GM18873 (cell line): ENCODE measurements at regions not wholly inside any gene's neighbourhood (a gene's known extent, or its start where the extent isn't known, plus 50 kb on each side); places are given as distances from the start of the nearest gene placed in this dataset.

Experiments used
- ATAC-seq: cut with Tn5 transposase; IDR thresholded peaks from one replicate; pipeline ENCODE4 v1.9.1; 2021; ENCODE audit warnings: mild to moderate bottlenecking, moderate library complexity, moderate number of reproducible peaks; ENCODE audit not compliant: unreplicated experiment, low FRiP score

DNA sequence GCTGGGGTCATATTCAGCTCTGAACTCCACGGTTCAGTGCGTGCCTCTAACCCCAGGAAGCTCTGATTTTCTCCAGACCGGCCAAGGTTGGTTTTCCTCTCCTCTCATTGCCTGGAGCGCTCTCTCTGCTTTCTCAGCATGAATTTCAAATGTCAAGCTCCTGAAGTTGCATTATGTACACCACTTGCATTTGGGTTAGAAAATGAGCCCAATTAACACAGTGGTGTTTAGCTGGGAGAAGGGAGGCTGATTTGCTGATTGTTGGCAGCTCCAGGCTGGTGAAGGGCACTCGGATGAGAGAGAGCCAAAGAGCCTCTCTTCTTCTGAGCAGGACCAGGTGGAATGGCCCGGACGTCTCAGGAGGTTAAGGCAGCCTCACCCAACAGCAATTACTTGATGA lies 570.9 kb downstream of the VRK1 start:
- no peak for ATAC-seq

DNA sequence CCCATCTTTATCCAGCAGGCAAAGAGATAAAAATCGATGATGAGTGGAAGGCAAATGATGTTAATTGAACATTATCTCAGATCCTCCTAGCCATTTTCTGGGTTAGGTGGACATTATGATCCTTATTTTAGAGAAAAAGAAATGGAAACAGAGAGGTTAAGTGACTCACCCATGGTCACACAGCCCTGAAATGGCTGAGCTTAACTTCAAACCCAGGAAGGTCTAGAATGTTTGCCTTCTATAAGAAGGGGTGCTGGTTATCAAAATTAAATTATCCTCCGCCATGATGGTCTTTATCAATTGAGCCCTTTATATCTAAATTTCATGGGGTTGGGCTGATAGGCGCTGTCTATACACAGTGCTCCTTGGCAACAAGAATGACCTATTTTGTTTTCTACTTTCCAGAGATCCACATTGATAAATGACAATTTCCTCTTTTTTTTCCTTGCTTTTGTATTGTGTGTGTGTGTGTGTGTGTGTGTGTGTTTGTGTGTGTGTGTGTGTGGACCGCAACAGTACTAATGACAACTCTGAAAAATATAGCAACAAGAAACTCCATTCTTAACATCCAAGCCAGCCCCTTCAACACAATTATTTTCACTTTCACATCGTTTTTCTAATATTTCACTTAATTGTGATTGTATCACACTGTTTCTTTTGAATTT lies 571.9 kb downstream of the VRK1 start:
- no peak for ATAC-seq

DNA sequence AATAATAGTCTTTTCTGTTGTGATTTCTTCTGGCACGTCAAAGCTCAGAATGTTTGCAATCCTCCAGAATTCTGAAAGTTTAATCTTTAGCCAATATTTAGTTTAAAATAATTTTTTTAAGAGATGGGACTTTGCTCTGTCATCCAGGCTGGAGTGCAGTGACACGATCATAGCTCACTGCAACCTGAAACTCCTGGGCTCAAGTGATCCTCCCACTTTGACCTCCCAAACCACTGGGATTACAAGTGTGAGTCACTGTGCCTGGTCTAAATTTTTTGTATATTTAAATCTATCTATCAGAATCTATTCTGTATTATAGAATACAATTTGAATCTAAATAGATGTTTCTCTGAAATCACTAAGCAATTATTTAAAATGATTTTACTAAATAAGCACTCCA lies 572.7 kb downstream of the VRK1 start:
- ATAC-seq: no peak

DNA sequence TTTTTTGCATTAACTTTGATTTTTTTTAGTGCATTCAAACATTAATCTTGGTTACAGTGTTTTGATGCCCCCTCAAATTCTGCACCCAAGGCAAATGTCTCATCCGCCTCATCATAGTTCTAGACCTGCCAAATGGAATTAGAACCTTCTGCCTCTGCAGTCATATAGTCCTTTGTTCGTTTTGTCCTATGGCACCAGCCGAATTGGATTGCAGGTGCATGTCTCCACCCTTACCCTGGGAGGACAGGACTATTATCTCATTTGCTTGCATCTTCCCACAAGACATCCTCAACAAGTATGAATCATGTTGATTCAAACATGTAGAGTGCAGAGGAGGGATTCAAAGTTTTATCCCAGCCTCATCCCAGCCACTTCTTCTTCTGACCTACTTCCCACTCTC lies 579.1 kb downstream of the VRK1 start:
- no peak for ATAC-seq

DNA sequence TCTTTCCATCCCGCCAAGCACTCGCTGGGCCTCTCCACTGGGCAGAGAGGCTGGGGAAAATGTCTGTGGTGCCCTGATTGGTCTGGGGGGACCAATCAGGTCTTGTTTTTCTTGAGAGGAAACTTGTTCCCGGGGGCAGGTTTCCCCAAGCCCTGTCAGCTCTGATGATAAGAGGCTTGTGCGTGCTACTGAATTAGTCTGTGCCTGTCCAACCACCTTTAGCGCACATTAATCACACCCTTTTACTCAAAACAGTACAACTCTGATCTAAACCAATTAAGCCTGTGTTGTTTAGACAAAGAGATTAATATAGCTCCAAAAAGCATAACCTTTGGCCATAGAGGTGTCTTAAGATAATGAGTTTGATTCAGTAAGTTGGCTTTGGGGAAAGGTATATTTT lies 580.4 kb downstream of the VRK1 start:
- ATAC-seq: no peak

DNA sequence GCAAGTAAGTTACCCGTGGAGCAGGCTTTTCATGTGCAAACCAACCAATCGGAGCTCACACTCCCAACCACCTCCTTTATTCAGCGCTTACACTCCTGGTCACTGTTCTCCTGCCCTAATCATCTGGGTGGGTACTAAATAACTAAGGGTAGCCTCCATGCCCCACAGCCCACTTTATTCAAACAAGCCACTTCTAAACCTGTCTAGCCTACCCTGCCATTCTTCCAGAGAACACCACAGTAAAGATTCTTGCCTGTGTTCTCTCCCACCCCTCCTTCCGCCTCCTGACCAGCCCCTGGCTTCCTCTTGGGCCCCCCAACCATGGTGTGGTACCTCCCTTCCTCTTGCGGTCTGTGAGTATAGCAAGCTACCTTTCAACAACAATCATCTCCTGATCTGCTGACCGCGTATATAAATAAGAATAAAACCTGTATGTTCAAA lies 581.9 kb downstream of the VRK1 start:
- no peak for ATAC-seq

DNA sequence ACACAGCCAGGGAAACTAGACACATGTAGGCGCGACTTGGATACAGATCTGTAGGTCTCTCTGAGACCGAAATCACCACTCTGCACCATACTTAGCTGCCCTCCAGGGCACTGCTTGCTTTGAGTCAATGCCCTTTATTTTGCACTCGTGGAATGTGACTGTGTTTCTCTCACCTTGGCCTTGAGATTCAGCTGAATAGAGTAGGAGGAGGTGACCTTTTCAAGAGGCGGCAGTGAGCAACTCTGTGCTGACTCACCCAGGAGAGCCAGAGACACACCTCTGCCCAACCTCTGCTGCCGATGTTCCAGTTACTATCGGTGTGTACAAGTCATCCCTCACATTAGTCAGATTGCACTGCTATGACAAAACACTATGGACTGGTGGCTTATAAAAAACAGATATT lies 583.4 kb downstream of the VRK1 start:
- no peak for ATAC-seq

DNA sequence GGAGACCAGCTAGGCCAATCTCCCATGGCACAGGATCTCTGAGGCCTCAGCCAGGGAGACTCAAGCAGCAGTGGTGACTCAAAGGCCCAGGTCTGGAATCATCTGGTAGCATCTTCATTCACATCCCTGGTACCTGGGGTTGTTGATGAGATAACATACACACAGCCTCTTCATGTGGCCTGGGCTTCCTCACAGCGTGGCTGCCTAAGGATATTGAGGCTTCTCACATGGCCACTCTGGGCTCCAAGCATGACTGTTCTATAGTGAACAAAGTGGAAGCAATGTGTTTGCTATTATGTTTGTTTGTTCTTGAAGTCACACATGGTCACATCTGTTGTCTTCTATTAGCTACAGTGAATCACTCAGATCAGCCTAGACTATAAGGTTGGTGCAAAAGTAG lies 584.1 kb downstream of the VRK1 start:
- no peak for ATAC-seq

DNA sequence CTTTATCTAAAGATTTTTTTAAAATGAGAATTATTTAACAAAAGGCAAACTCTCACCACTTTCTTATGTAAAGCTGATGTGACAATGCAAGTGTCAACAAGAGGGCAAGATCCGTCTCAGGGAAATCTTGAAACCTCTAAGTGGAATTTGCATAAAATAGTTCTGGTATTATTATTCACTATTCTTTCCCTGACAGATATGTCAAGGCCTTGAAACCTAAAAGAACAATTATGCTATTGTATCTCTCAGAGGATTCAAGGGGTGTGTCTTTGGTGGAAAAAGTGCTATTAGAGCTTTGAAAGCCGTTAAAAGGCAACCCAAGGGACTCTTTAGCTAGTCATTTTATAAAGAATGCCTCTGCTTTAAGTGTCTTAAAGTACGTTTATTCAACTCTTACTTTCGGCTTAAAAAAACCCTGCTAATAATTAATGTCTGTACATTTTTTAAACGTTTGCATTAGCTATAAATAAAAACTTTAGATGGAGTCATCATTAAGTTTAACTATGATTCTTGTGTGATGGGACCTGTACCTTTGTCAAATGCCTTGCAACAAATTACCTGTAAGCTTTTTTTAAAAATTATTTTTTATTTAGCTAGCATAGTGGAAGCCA lies 585.5 kb downstream of the VRK1 start:
- no peak for ATAC-seq

DNA sequence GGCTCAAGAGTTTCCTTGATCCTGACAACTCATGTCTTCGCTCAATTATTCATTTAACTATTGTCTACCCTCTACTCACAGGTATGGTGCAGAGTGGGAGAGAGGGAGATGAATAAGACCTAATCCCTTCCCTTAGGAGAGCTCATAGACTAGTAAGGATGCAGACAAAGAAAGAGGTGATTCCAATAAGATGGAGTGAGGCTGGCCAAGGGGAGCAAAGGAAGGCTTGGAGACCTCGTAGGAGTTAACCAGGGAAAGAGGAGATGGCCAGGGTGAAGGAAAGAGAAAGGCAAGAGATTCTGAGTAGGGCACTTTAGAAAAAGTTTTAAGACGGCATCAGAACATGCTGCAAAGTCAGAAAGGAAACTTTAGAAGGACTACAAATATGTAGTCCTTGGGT lies 588.5 kb downstream of the VRK1 start:
- ATAC-seq: no peak

DNA sequence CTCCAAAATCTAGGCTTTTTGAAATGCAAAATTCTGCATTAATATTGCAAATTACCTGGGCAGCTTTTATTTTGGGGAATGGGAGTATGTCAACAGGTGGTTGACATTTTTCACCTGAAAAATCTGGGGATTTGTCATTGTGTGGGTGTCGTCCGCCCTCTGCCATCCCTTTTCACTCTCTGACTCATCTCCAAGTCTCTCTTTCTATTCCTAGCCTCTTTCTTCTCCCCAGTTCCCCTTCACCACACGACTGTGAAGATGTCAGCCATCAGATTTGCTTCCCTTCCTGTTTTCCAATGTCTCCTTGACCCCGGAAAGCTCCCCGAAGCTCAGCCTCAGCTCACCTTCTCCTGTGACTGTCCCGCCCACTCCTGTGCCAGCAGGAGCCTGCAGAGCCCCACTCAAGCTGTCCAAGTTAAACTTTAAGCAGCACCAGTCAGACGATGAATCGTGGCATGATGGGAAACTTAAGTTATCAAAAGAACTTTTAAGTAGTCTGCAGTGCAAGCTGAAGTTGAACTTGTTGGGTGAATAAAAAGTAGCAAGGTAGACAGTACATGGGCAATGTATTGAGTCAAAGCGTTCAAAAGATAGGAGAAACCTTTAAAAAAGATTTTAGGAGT lies 590.2 kb downstream of the VRK1 start:
- no peak for ATAC-seq

DNA sequence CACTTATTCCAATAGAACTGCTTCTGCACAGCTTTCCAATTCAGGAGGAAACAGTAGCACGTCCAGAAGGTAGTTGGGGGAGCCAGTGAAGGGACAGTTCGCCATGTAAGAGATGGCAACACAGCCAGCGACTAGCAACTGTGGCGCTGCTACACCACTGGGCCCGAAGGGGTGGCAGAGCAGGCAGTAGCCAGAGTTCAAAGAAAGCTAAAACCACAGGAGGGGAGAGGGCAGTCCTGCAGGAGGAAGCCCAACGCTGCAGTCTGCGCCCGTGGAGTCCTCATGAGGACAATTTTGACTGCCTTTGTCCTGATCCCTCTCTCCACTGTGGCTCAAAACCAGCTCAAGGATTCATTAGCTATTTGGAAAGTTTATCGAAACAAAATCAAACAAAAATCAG lies 591.2 kb downstream of the VRK1 start:
- no peak for ATAC-seq

DNA sequence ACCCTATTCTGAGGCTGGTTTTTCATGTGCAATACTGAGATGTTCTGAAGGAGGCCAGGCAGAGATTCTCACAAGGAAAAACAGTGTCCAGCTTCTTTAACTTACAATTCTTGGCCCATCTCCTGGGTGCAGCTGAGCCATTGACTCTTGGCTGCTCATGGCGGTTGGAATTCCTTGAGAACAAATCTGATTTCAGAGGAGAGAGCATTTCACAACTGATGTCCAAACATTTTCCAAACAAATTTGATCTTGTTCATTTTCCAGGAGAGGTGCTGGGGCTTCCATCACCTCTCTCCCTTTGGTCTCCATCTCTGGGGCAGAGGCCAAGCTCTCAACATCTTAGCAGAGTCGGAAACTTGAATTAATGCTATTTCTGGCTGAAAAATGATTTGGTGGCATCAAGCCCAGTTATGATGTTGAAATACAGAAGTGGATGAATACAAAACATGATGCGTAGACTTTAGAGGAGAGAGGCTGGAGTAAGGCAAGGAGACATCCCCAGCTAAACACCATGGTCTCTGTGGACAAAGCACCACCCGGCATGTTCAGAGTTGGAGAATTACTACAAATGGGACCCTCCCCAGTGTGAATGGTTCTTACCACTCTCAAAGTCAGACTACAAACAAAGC lies 593.0 kb downstream of the VRK1 start:
- no peak for ATAC-seq

DNA sequence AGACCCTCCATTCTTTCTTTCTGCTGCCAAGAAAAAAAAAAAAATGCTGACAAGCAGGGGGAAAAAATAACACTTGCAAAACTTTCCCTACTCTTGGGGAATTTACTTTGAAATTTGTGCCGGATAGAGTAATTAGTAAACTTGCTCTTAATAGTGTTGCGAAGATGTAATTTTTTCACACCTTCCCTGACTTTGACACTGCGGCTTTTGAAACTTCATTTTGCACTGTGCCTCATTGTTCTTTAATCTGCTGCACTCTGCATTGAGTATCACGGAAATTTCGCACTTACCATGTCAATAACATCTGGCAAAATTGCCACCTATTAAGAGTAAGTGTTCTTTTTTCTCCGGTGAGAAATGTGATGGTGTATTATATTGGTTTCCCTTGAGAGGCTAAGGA lies 596.1 kb downstream of the VRK1 start:
- ATAC-seq: no peak

DNA sequence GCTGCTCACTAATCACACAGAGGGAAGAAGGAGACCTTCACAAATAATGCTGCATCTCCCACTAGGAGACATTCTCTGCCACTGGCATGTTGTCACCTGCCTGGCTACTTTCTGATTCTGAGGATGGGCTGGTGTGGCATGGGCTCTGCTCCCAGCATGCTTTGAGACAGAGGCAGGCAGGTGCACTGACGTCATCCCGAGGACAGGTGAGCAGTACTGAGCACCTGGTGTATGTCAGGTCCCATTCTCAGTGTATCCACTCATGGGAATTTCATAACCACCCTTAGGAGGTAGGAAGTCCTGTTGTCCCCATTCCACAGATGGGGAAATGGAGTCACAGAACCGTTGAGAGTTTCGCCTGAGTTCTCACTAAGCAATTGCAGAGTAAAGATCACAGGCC lies 597.9 kb downstream of the VRK1 start:
- ATAC-seq: no peak

DNA sequence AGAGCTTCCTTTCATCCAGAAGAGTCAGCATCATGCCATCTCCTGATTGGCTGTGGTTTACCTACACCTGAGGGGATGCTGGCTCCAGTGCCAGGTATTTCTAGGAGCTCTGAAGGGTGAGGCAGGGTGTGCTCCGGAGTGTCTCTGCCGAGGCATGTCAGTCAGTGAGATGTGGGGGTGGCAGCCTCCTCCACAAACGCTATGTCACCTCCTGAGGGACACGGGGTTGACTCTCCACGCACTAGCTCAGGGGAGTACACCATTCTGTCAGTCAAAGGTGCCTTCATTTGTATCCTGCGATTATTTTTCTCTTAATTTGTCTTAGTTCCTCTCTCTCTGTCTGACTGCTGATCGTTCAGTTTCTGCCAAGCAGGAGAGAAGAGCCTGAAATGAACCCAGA lies 604.5 kb downstream of the VRK1 start:
- ATAC-seq: no peak

DNA sequence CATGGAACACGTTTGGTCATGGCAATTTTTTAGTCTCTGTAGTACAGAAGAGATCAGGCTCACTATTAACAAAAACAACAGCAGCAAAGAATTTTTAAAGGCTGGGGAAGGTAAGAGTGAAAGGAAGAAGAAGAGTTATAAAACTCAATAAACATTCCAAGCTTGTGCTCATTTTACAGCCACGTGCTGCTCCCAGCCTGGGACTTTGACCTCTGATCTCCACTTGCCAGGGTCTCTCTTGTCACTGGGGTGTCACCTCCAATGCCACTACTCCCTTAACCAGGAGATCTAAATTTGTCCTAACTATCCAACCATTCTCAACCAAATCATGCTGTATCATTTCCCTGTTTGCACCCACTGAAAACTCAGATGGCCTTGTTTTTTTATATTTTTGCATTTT lies 605.1 kb downstream of the VRK1 start:
- no peak for ATAC-seq

DNA sequence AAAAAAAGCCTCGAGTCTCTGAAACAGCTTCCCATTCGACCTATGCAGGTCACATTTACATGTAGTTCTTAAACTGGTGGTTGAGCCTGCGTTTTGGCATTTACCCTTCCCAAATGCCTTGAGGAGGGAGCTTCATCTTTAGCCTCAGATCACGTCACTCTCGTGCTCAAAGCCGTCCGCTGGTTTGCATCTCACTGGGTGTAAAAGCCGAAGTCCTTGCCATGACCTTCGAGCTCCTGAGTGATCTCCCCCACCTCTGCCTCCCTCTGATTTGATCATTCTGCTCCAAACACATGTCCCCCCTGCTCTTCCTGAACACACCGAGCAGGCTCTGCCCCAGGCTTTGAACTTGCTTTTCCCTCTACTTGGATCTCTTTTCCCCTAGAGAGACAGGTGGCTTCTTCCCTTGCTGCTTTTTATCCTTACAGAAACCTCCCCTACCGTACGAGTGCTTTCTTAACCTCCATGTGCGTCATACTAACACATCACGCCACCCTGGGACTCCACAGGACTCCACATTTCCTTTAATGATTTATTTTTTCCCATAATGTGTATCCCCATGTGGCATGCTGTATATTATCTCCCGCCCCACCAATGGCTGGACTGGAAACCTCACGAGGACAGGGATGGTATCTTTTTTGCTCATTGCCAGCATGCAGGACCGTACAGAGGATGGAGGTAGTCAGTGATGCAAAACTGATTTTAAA lies 610.7 kb downstream of the VRK1 start:
- no peak for ATAC-seq

DNA sequence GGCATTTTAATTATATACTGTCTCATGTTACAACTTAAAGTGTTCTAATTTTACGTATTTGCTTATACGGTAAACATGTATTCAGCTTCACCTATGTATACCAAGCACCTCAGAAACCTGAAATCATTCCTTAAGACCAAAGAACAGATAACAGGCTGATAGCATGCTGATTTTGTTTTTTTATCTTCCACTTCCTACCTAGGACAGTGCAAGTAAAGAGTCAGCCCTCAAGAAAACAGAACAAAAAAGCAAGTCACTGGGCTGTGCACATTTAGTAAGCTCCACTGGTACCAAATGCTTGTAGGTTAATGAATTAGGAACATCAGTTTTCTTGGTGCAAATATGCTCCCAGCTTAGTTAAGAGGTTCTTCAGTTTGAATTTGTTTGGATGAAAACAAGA lies 611.3 kb downstream of the VRK1 start:
- no peak for ATAC-seq

DNA sequence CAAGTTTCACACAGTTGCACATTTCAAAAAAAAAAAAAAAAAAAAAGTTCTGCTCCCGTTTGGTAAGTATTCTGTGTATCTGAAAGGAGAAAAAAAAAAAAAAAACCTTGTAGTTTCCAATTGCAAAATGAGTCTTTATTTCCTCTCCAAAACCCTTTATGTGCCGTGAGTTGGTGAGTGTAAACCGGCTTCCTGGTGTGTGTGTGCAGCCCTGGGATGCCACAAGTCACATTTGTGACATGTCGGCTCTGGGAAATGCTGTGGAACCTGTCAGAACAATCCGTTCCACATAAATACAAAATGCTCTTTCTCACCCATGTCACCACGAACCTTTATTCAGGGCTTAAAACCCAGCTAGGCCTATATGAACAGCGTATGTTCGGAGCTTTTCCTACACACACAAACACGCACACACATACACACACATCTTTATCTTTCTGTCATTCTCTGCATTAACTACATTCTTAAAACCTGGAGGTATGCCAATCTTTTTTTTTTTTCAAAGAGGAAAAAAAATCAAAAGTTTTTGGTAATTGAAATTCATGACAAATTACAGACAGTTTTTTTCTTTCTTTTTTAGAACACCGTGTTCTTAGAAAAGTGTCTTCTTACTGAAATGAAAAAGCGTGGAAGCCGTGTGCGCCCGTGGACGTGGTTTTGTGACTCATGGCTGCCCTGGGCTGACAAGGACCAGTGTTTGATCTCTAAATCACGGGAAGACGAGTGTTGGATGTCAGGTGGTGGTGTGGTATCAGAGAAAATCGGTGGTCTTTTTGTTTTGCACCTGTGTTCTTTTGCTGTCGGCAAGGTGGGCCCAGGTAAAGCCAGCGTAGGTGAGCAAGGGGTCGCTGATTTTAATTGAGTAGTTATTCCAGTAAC lies 612.0 kb downstream of the VRK1 start:
- ATAC-seq: no peak
